Activated CD4-positive, alpha-beta memory T cell treated with anti-CD3 and anti-CD28 coated beads, Interleukin-2, amount 10 ng/mL, durations not matched to agents 7 days and 5 days (primary cell): ENCODE measurements at regions not wholly inside any gene's neighbourhood (a gene's known extent, or its start where the extent isn't known, plus 50 kb on each side); places are given as distances from the start of the nearest gene placed in this dataset.
"Not testable (repeated sequence)": the region's sequence is repeated elsewhere in the genome, so short reads cannot be mapped to it uniquely, and the experiment has no call there.

Experiments
- CTCF ChIA-PET: fragments of 350-600 bp; sonication (Branson Sonifier 250); formaldehyde crosslinking; loops from one replicate; lab custom pipeline; 2021; ENCODE audit warnings: antibody characterized with exemption, inconsistent platforms; lab: Charles Lee
- POLR2A ChIA-PET: fragments of 350-600 bp; sonication (Branson Sonifier 250); formaldehyde crosslinking; loops from one replicate; lab custom pipeline; 2021; ENCODE audit warnings: antibody characterized with exemption; lab: Charles Lee
- DNase-seq: peaks from one replicate; pipeline ENCODE4 v3.0.0-alpha.2; 2020
- H3K27ac Mint-ChIP-seq: one replicate; pipeline ENCODE4 v1.8.0; 2021; ENCODE audit warnings: mild to moderate bottlenecking, mixed read lengths
- H3K27me3 Mint-ChIP-seq: one replicate; pipeline ENCODE4 v1.8.0; 2021; ENCODE audit warnings: mixed read lengths
- H3K36me3 Mint-ChIP-seq: one replicate; pipeline ENCODE4 v1.8.0; 2021; ENCODE audit warnings: low read depth, mixed read lengths
- H3K4me1 Mint-ChIP-seq: one replicate; pipeline ENCODE4 v1.8.0; 2021; ENCODE audit warnings: mixed read lengths
- H3K4me3 Mint-ChIP-seq: one replicate; pipeline ENCODE4 v1.8.0; 2021; ENCODE audit warnings: mild to moderate bottlenecking, mixed read lengths
- H3K9me3 Mint-ChIP-seq: one replicate; pipeline ENCODE4 v1.8.0; 2021; ENCODE audit warnings: mixed read lengths

GRCh38 chrX:39779952-39780783, 317.6 kb downstream of the BCOR start:
- H3K36me3 Mint-ChIP-seq, result no peaks in the 10 kb centered on the region
- H3K27me3 Mint-ChIP-seq, result no peaks in the 10 kb centered on the region
- CTCF ChIA-PET, result no interaction called here
- H3K27ac Mint-ChIP-seq, result no peak overlapping the region
- POLR2A ChIA-PET, result no interaction called here
- peaks cover 13% of the 10 kb centered on the region for H3K4me1 Mint-ChIP-seq
- H3K4me3 Mint-ChIP-seq, result no peak overlapping the region
- DNase-seq, result no peak
- H3K9me3 Mint-ChIP-seq, result peaks cover 2% of the 10 kb centered on the region

GRCh38 chrX:39782276-39782675, 315.5 kb downstream of the BCOR start:
- DNase-seq, result no peak
- H3K36me3 Mint-ChIP-seq, result no peaks in the 10 kb centered on the region
- H3K4me3 Mint-ChIP-seq, result no peak overlapping the region
- CTCF ChIA-PET, result interaction anchor here (0.7 kb wide), 2 partner anchors 302 to 491 kb away, joined by 3 to 4 read pairs; no protein-coding TSS in a partner anchor
- peaks cover 2% of the 10 kb centered on the region for H3K9me3 Mint-ChIP-seq
- POLR2A ChIA-PET, result no interaction called here
- H3K4me1 Mint-ChIP-seq, result peaks cover 6% of the 10 kb centered on the region
- H3K27me3 Mint-ChIP-seq, result no peaks in the 10 kb centered on the region
- H3K27ac Mint-ChIP-seq, result no peak overlapping the region

DNA sequence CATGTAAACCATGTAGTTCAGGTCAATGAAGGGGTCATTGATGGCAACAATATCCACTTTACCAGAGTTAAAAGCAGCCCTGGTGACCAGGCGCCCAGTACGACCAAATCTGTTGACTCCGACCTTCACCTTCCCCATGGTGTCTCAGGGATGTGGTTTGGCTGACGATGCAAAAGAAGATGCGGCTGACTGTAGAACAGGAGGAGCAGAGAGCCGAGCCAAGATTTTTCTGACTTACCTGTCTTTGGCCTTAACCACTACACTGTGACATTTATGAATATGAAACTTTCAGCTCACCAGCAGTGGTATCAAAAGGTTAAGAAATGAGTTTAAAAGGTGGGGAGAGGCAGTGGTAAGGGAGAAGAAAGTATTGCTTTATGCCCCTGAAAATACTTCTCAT, 309.8 kb downstream of the BCOR start:
- ChIA-PET CTCF (no interaction called here), POLR2A (no interaction called here)
- no peaks in the 10 kb centered on the region for H3K36me3 Mint-ChIP-seq
- H3K27ac Mint-ChIP-seq, result no peak overlapping the region
- H3K27me3 Mint-ChIP-seq, result no peaks in the 10 kb centered on the region
- no peaks in the 10 kb centered on the region for H3K4me1 Mint-ChIP-seq
- DNase-seq, result no peak
- H3K9me3 Mint-ChIP-seq, result no peaks in the 10 kb centered on the region
- no peak overlapping the region for H3K4me3 Mint-ChIP-seq

DNA sequence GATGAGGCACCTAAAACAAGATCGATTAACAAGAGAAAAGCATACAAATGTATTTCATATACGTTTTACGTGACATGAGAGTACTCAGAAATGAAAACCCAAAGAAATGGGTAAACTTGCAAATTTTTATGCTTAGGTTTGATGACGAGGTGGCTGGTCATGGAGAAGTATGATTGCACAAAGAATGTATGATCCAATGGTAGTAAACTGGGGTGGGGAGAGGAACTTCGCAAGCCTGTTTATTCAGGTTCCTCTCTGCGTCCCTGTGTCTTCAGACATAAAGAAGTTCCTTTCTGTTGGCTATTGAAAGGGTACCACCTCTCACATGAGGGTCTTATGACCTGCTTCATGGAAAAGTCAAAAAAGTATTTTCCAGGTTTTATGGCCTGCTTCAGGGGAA, 309.2 kb downstream of the BCOR start:
- Mint-ChIP-seq H3K4me3 (no peak overlapping the region), H3K27me3 (no peaks in the 10 kb centered on the region), H3K36me3 (no peaks in the 10 kb centered on the region), H3K27ac (no peak overlapping the region), H3K9me3 (no peaks in the 10 kb centered on the region), H3K4me1 (no peaks in the 10 kb centered on the region)
- POLR2A ChIA-PET, result no interaction called here
- CTCF ChIA-PET, result no interaction called here
- DNase-seq, result no peak

- POLR2A ChIA-PET, result no interaction called here
- Mint-ChIP-seq H3K4me1 (no peaks in the 10 kb centered on the region), H3K27me3 (no peaks in the 10 kb centered on the region), H3K9me3 (no peaks in the 10 kb centered on the region), H3K27ac (no peak overlapping the region), H3K36me3 (no peaks in the 10 kb centered on the region), H3K4me3 (no peak overlapping the region)
- DNase-seq, result no peak
- CTCF ChIA-PET, result no interaction called here
Measured at GRCh38 chrX:39791691-39792090, 306.1 kb downstream of the BCOR start.

GRCh38 chrX:39795605-39796004, 302.2 kb downstream of the BCOR start:
- Mint-ChIP-seq H3K9me3 (no peaks in the 10 kb centered on the region), H3K4me3 (no peak overlapping the region), H3K4me1 (no peaks in the 10 kb centered on the region), H3K27ac (no peak overlapping the region), H3K36me3 (no peaks in the 10 kb centered on the region), H3K27me3 (no peaks in the 10 kb centered on the region)
- DNase-seq, result no peak
- ChIA-PET CTCF (no interaction called here), POLR2A (no interaction called here)

DNA sequence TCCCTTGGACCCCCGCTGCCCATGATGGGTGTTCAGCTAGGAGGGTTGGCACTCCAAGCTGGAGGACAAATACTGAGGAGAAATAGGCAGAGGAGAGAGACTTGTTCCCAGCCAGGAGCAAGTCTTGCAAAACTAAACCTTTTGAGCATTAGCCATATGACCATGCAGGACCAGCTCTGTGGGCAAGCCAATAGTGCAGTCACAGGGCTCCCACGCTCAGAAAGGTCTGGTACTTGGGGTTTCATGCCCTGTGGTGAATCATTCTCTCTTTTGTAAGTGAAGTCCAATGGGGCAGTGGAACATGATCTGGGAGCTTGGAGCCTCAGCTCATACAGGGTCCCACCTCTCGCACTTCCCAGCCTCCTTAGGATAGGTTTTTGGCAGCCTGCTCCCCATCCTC, 300.9 kb downstream of the BCOR start:
- H3K27me3 Mint-ChIP-seq, result no peaks in the 10 kb centered on the region
- no peak overlapping the region for H3K4me3 Mint-ChIP-seq
- H3K9me3 Mint-ChIP-seq, result no peaks in the 10 kb centered on the region
- ChIA-PET POLR2A (no interaction called here), CTCF (no interaction called here)
- no peaks in the 10 kb centered on the region for H3K36me3 Mint-ChIP-seq
- no peak for DNase-seq
- H3K27ac Mint-ChIP-seq, result no peak overlapping the region
- no peaks in the 10 kb centered on the region for H3K4me1 Mint-ChIP-seq

DNA sequence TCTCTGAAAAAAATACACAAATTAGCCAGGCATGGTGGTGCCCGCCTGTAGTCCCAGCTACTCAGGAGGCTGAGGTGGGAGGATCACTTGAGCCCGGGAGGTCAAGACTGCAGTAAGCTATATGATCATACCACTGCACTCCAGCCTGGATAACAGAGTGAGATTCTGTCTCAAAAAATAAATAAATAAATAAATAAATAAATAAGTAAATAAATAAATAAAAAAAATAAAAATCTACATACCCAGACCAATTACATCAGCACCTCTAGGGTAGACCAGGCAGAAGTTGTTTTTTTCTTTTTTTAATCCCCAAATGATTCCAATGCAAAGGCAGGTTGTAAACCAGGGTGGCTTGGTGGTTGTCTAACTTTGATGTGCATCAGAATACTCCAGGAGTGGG, 299.3 kb downstream of the BCOR start:
- CTCF ChIA-PET, result interaction anchor here (1.2 kb wide), 1 partner anchor 68 kb away, joined by 3 read pairs; no protein-coding TSS in a partner anchor
- POLR2A ChIA-PET, result interaction anchor here (0.9 kb wide), 1 partner anchor 24 kb away, joined by 3 read pairs; no protein-coding TSS in a partner anchor
- H3K36me3 Mint-ChIP-seq, H3K27me3 Mint-ChIP-seq, H3K27ac Mint-ChIP-seq, DNase-seq, H3K4me3 Mint-ChIP-seq, H3K4me1 Mint-ChIP-seq, H3K9me3 Mint-ChIP-seq: not testable (repeated sequence)

DNA sequence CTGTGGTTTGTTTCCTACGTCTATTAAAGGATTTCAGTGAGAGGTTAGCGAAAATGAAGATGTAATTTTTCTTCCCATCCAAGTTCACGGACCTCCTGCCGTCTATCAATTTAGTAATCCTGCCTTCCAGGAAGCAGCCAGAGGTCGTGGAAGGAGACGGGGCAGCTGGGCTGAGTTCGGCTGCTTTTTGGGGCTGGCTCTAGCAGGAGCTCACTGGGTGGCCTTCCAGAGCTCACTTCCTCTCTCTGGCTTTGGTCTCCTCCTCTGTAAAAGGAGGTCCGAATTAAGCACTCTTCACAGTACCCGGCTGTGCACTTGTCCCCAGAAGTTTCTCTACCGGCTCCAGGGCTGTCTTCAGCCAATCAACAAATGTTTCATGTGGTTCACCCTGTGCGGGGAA, 295.4 kb downstream of the BCOR start:
- Mint-ChIP-seq H3K36me3 (no peaks in the 10 kb centered on the region), H3K4me3 (no peak overlapping the region), H3K9me3 (no peaks in the 10 kb centered on the region), H3K27me3 (no peaks in the 10 kb centered on the region), H3K27ac (no peak overlapping the region), H3K4me1 (no peaks in the 10 kb centered on the region)
- no peak for DNase-seq
- CTCF ChIA-PET, result no interaction called here
- POLR2A ChIA-PET, result no interaction called here

GRCh38 chrX:39802908-39803307, 294.9 kb downstream of the BCOR start:
- Mint-ChIP-seq H3K27me3 (no peaks in the 10 kb centered on the region), H3K36me3 (no peaks in the 10 kb centered on the region), H3K9me3 (no peaks in the 10 kb centered on the region), H3K4me1 (no peaks in the 10 kb centered on the region), H3K4me3 (no peak overlapping the region), H3K27ac (no peak overlapping the region)
- DNase-seq, result no peak
- ChIA-PET POLR2A (no interaction called here), CTCF (no interaction called here)

DNA sequence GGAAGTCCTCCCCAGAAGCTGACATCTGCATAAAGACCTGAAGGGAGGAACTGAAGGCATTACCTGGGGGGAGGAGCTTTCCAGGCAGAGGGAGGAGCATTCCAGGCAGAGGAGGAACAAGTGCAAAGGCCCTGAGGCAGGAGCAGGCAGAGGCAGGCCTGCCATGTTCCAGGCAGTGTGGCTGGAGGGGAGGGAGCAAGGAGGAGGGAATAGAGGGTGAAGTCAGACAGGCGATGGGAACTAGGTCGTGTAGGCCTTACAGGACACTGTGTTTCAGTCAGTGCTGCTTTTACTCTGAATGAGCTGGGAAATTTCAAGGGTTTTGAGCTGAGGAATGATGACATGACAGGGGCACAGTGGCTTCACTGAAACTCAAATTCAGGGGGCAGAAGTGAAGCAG, 292.7 kb downstream of the BCOR start:
- DNase-seq, result no peak
- Mint-ChIP-seq H3K36me3 (no peaks in the 10 kb centered on the region), H3K4me1 (no peaks in the 10 kb centered on the region), H3K9me3 (no peaks in the 10 kb centered on the region), H3K4me3 (no peak overlapping the region), H3K27me3 (no peaks in the 10 kb centered on the region), H3K27ac (no peak overlapping the region)
- POLR2A ChIA-PET, result no interaction called here
- CTCF ChIA-PET, result no interaction called here

DNA sequence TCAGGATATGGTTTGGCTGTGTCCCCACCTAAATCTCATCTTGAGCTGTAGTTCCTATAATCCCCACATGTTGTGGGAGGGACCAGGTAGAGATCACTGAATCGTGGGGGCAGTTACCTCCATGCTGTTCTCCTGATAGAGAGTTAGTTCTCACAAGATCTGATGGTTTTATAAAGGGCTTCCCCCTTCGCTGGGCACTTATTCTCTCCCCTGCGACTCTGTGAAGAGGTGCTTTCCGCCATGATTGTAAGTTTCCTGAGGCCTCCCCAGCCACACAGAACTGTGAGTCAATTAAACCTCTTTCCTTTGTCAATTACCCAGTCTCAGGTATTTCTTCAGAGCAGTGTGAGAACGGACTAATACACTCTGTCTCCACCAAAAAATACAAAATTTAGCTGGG, 291.9 kb downstream of the BCOR start:
- Mint-ChIP-seq H3K27me3 (peaks cover 1% of the 10 kb centered on the region), H3K27ac (no peak overlapping the region), H3K9me3 (no peaks in the 10 kb centered on the region), H3K4me1 (no peaks in the 10 kb centered on the region), H3K4me3 (no peak overlapping the region), H3K36me3 (no peaks in the 10 kb centered on the region)
- ChIA-PET CTCF (no interaction called here), POLR2A (no interaction called here)
- no peak for DNase-seq

GRCh38 chrX:39808471-39808917, 289.3 kb downstream of the BCOR start:
- H3K36me3 Mint-ChIP-seq, result no peaks in the 10 kb centered on the region
- no peak for DNase-seq
- POLR2A ChIA-PET, result no interaction called here
- H3K27ac Mint-ChIP-seq, result no peak overlapping the region
- no peak overlapping the region for H3K4me3 Mint-ChIP-seq
- H3K27me3 Mint-ChIP-seq, result peaks cover 3% of the 10 kb centered on the region
- CTCF ChIA-PET, result no interaction called here
- no peaks in the 10 kb centered on the region for H3K9me3 Mint-ChIP-seq
- no peaks in the 10 kb centered on the region for H3K4me1 Mint-ChIP-seq

DNA sequence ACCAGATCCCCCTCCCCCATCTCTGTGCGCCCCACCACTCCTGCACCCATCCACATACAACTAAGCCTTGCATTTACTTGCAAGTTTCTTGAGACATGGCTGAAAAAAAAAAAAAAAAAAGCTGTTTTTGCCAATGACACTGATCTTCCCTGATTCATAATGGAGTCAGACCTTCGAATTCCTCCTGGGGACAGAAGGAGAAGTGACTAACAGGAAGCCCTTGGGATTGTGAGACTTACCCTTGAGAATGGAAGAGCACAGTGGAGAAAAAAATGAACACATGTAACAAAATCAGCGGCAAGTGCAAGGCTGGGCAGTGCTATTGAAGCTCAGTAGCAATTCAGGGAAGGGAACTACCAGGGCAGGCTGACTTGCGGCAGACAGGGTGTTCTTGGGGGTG, 288.4 kb downstream of the BCOR start:
- Mint-ChIP-seq H3K36me3 (no peaks in the 10 kb centered on the region), H3K4me1 (peaks cover 1% of the 10 kb centered on the region), H3K4me3 (no peak overlapping the region), H3K9me3 (no peaks in the 10 kb centered on the region), H3K27me3 (peaks cover 3% of the 10 kb centered on the region), H3K27ac (no peak overlapping the region)
- ChIA-PET POLR2A (interaction anchor here (0.9 kb wide), 1 partner anchor 46 kb away, joined by 3 read pairs; no protein-coding TSS in a partner anchor), CTCF (no interaction called here)
- DNase-seq, result no peak
